NCI-H524 treated with DMSO at 0.1 percent for 48 hours (cell line): ENCODE measurements at regions not wholly inside any gene's neighbourhood (a gene's known extent, or its start where the extent isn't known, plus 50 kb on each side); places are given as distances from the start of the nearest gene placed in this dataset.

Source experiments
- DNase-seq: peaks from one replicate; lab custom pipeline; 2025; lab: John Stamatoyannopoulos, UW

- DNase-seq, result no peak
Observed at GRCh38 chr7:96638669-96639068, 71.0 kb downstream of the SEM1 start.

- no peak for DNase-seq
Observed at GRCh38 chr7:96637522-96637921, 72.1 kb downstream of the SEM1 start.

DNA sequence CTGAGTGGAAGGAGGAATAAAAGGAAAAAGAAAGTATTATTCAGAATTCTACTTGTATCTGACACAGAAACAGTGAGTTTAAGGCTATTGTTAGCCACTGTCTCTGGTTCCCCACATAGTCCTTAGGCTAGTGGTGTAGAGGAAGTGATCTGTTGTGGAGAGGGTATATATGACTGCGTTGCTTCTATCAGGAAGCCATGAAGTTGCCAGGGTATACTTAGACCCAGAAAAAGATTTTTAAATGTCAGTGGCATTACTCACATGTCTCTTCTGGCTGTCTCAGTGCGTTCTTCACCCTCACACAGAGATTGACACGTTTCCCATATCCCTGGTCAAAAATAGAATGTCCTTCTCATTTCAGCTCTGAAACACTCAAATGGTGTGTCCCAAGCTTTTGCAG lies 72.7 kb downstream of the SEM1 start:
- no peak for DNase-seq

GRCh38 chr7:96636342-96636860 lies 73.2 kb downstream of the SEM1 start:
- DNase-seq, result no peak

DNA sequence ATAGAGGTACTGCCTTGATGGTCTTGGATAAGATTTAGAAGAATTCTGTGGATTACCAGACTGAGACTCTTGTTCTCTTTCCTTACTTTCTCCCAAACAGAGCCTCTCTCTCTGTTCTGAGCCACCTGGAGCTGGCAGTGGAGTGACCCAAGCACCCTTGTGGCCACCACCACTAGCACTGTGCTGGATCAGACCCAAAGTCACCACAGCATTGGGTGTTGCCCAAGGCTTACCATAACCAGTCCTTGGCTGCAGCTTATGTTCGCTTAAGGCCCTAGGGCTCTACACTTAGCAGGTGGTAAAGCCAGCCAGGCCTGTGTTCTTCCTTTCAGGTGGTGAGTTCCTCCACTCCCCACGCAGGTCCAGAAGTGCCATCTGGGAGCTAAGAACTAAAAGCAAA lies 79.8 kb downstream of the SEM1 start:
- no peak for DNase-seq

DNA sequence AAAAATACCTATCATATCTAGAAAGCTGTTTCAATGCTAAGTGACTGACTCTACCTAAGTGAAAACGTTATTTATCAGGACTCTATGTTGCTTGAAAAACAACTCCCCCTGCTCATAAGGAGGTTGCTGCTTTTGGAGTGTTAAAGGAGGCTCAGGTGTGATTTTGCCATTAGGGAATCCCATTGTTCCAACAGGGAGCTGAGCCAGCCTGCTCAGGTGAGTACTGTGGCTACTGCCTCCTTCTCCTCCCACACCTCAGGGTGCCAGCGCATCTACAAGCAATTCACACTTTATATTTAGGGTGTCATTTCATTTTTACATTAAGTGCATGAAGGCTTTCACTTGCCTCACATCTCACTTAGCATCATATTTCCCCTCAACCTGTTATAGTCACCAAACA lies 84.7 kb downstream of the SEM1 start:
- DNase-seq, result no peak

DNA sequence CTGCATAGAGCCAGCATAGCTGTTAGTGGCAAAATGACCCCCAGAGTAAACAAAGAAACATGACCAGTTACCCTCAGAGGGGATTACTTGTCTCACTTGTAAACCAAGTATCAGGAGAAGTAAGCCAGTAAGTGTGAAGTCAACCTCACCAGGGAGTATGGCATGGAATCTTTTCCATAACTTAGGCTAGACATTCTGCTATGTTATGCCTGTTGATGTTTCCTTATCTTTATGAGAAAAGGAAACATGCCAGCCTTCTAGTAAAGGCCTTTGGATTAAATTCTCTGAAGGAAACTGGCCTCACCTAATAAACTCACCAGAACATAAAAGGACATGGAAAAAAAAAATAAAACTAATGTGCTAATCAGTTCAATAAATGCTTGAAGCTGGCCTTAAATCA lies 87.7 kb downstream of the SEM1 start:
- no peak for DNase-seq

- DNase-seq, result no peak
Observed at GRCh38 chr7:96614154-96614867, 95.3 kb downstream of the SEM1 start.

- DNase-seq, result no peak
Observed at GRCh38 chr7:96612034-96612433, 97.6 kb downstream of the SEM1 start.

GRCh38 chr7:96605045-96605716 lies 104.5 kb downstream of the SEM1 start:
- no peak for DNase-seq

DNA sequence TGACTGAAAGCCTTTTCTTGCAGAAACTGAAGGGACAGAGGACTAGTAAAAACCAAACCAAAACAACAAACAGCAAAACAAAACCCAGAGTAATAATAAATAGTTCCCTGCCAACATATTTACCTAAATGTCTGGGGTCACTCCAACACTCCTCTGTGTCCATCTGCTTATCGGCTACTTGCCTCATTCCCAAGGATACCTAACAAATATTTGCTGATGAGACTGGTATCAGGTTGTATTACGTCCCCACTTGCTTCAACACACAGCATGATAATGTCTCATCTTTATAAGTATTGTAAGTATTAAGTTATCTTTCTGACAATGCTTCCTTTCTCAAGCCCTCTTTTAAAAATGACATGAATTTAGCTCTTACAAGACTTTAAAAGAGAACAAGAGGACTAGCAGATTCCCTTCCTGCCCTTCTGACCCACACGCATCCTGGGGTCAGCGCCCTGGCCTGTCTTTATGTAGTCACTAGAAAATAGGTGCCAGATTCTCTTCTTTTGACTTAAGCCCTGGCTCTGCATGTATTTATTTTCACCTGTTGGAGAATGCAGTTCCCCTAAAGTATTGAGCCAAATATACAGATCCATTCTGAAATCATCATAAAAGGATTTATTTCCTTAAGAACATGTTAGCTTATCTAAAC lies 110.2 kb downstream of the SEM1 start:
- peak; percentile 26 for DNase-seq

- peak; percentile 50 for DNase-seq
Observed at GRCh38 chr7:96598421-96598820, 111.2 kb downstream of the SEM1 start.

DNA sequence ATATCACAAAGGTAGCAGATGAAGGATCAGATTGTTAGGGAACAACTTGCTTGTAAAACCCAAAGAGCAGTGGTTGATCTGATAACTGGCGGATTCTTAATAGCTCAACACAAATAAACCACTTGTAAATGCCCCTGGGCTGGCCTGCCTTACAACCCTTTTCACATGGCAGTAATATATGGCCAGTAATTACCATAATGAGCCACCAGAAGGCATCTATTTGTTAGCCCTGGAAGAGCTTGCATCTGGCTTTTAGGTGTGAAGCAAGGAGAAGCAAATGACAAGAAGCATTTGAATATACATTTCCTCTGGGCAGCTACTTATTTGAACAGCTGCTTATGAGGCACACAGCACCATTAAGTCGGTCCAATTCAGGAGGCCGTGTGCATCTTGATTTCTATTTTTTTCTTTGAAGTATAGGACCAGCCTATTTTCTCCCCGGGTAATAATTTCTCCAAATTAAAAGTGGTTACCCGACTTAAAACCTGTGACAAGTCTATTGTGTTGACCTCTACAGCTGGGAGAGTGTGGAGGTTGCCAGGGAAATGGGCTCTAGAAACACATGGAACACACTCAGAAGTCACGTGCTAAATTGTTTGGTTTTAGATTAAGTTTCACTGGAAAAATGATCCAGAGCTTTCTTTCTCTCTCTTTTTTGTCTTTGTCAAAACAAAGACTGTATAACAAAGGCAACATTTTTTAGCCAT lies 113.4 kb downstream of the SEM1 start:
- DNase-seq, result peak; percentile 63

- DNase-seq, result no peak
Observed at GRCh38 chr7:96591900-96592676, 117.6 kb downstream of the SEM1 start.

- DNase-seq, result no peak
Observed at GRCh38 chr7:96591159-96591899, 118.3 kb downstream of the SEM1 start.

GRCh38 chr7:96589038-96589437 lies 120.6 kb downstream of the SEM1 start:
- DNase-seq, result no peak

- no peak for DNase-seq
Observed at GRCh38 chr7:96579119-96579518, 130.5 kb downstream of the SEM1 start.

DNA sequence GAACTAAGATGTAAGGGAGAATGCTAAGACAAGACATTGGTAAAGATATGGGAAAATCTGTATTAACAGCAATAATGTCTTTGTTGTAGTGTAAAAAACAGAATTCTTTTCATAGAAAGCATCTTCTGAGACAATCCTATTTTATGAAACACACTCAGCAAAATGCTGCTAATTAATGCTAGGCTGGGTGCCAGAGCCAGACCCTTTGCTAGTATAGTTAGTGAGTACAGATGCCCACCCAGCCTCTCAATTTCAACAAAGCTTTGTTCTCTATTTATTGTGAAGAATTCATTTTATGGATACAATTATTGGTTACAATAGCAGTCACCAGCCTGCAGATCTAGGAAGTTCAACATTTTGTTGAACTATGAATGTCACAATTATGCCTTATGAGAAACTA lies 131.0 kb downstream of the SEM1 start:
- DNase-seq, result no peak

- no peak for DNase-seq
Observed at GRCh38 chr7:96563409-96563808, 146.2 kb downstream of the SEM1 start.

DNA sequence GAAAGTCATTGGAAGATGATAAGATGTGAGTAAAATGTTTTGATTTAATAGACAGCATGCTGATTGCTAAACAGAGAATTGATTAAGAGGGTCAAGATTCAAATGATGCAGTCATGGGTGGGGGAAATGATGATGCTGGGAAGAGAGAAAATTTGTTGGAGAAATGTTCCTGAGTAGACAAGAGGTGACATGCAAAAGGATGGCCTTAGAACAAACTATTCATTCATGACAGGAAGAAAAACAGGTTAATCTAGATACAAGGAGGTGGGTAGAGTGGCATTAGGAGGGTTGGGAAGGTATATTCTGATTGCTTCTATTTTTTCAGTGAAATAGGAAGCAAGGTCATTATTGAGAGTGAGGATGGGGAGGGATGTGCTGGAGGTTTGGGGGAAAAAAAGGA lies 146.7 kb downstream of the SEM1 start:
- DNase-seq, result no peak

DNA sequence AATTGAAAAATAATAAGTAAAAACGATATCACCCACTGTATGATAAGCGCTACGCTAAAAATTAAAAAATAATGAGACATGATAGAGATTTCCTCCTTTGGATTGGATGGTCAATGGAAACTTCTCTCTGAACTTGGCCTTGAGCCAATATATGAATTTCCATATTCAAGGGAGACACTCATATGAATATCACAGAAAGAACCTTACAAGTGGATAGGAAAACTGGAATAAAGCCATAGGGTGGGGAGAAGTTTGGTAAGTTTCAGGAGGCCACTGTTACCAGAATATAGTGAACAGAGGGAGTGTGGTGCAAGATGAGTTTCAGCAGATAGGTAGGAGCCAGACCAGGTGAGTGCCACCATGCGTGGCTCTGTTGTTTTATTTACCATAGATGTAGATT lies 147.2 kb downstream of the SEM1 start:
- DNase-seq, result no peak
